Esophagus muscularis mucosa (tissue), 4 donors: ENCODE measurements at regions not wholly inside any gene's neighbourhood (a gene's known extent, or its start where the extent isn't known, plus 50 kb on each side); places are given as distances from the start of the nearest gene placed in this dataset.

Experiments
- DNase-seq: peaks from one replicate; pipeline ENCODE4 v3.0.0-alpha.2; 2017; ENCODE audit errors: extremely low spot score
- H3K27ac ChIP-seq, 4 donors: fragments of 200-600 bp; sonication (generic); replicated peaks in 1 of 4; 1 replicate in 3 of 4; 2 replicates in 1 of 4; pipeline ENCODE4 v1.5.1; 2016 to 2019; ENCODE audit warnings: mild to moderate bottlenecking in 1 of 4
- H3K27me3 ChIP-seq, 4 donors: fragments of 200-600 bp; sonication (generic); one replicate each; pipeline versions ENCODE4 v1.5.1 to v1.6.0; 2016 to 2019
- H3K36me3 ChIP-seq, 4 donors: fragments of 200-600 bp; sonication (generic); one replicate each; pipeline ENCODE4 v1.5.1; 2016 to 2019
- H3K4me1 ChIP-seq, 4 donors: fragments of 200-600 bp; sonication (generic); one replicate each; pipeline ENCODE4 v1.5.1; 2016 to 2019
- H3K4me3 ChIP-seq, 4 donors: fragments of 200-600 bp; sonication (generic); 1 replicate in 2 of 4; 2 replicates in 2 of 4; pipeline ENCODE4 v1.5.1; 2016 to 2019; ENCODE audit warnings: mild to moderate bottlenecking in 4 of 4, moderate library complexity in 1 of 4
- H3K9me3 ChIP-seq, 4 donors: fragments of 200-600 bp; sonication (generic); 1 replicate in 3 of 4; 2 replicates in 1 of 4; pipeline ENCODE4 v1.5.1; 2016 to 2019
- EP300 ChIP-seq: sonication (generic); formaldehyde crosslinking; IDR thresholded peaks from one replicate; pipeline ENCODE4 v1.6.1; 2017; ENCODE audit warnings: antibody characterized with exemption
- POLR2A ChIP-seq: fragments of 450-650 bp; IDR thresholded peaks from one replicate; pipeline ENCODE4 v1.6.1; 2017; ENCODE audit warnings: antibody characterized with exemption, moderate library complexity, mild to moderate bottlenecking, low read depth
- POLR2AphosphoS5 ChIP-seq, 2 donors: sonication (generic); formaldehyde crosslinking; IDR thresholded peaks; one replicate each; pipeline ENCODE4 v1.6.1; 2017; ENCODE audit warnings: antibody characterized with exemption in 2 of 2
- WGBS: methylation state at CpG from one replicate; pipeline ENCODE4 v1.1.5; 2018; 5-methylcytosine and 5-hydroxymethylcytosine counted together
- intact Hi-C: fragments of 100-400 bp; cut with DNase I; formaldehyde crosslinking; loops from one replicate; pipeline ENCODE4 v1.15.1; 2023
- TF ChIP-seq, protein P1 (sequence below), 3 experiments: fragments of 200-600 bp in 2 of 3; fragments of 450-650 bp in 1 of 3; sonication (generic) in 2 of 3; IDR thresholded peaks; one replicate each; pipeline ENCODE4 v1.5.1; 2017 to 2019; ENCODE audit warnings: antibody characterized with exemption in 3 of 3, mild to moderate bottlenecking in 2 of 3, moderate library complexity in 1 of 3

DNA sequence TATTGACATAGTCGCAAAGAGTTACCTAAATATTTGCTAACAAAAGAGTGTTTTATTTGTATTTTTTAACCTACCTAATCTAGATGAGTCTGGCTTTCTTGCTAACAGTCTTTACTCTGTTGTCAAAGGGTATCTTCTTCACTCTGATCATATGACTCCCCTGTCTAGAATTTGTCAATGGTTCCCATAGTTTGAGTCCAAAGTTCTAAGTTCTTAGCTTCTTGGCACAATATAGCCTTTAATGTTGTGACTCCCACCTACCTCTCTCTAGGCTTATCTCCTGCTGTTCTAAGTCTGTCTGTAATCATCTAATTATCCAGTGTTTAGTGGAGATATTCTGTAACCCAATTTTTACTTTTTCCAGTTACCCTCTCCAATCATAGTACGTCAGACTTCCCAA lies 104.3 kb upstream of the PDE3A start:
- Histone ChIP-seq H3K9me3 (no peaks in the 10 kb centered on the region), H3K36me3 (no peaks in the 10 kb centered on the region), H3K27me3 (no peaks in the 10 kb centered on the region), H3K27ac (no peak overlapping the region), H3K4me3 (no peak overlapping the region), H3K4me1 (peaks cover 0 to 26% (median 7%) of the 10 kb centered on the region in 4 donors)
- TF ChIP-seq, protein P1, sequence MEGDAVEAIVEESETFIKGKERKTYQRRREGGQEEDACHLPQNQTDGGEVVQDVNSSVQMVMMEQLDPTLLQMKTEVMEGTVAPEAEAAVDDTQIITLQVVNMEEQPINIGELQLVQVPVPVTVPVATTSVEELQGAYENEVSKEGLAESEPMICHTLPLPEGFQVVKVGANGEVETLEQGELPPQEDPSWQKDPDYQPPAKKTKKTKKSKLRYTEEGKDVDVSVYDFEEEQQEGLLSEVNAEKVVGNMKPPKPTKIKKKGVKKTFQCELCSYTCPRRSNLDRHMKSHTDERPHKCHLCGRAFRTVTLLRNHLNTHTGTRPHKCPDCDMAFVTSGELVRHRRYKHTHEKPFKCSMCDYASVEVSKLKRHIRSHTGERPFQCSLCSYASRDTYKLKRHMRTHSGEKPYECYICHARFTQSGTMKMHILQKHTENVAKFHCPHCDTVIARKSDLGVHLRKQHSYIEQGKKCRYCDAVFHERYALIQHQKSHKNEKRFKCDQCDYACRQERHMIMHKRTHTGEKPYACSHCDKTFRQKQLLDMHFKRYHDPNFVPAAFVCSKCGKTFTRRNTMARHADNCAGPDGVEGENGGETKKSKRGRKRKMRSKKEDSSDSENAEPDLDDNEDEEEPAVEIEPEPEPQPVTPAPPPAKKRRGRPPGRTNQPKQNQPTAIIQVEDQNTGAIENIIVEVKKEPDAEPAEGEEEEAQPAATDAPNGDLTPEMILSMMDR (IDR thresholded peaks at IDR 0.05) = no peak
- no peak for TF ChIP-seq POLR2AphosphoS5 (IDR thresholded peaks at IDR 0.05)
- no peak for TF ChIP-seq POLR2A
- no peak for TF ChIP-seq EP300
- no peak for DNase-seq
- 95% methylated on average over 2 of the region's 2 CpGs for WGBS
- intact Hi-C loops = no loop called here

DNA sequence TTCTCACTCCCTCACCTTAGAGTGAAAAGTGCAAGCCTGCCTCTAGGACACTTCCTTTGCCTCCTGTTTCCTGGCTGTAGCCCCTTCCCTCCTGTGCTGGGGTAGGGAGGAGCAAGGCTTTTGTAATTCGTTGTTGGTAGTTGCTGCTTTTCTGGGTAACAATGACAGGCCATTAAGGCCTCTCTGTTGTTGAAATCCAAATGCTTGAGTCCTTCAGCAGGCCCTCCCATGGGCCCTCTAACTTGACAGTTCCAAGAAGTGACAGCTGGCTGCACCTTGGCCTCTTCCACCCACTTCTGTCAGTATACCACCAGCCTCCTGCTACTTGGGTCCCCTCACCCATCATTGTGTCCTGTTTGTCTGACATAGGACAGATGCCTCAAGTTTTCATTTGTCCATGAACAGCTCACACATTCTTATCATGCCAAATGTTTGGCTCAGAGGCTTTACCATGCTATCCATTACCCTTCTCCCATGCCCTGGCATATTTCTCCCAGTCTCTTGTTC lies 103.7 kb upstream of the PDE3A start:
- Histone ChIP-seq H3K4me1 (peaks cover 2 to 33% (median 13%) of the 10 kb centered on the region in 4 donors), H3K27me3 (no peaks in the 10 kb centered on the region), H3K9me3 (no peaks in the 10 kb centered on the region), H3K36me3 (no peaks in the 10 kb centered on the region), H3K27ac (no peak overlapping the region), H3K4me3 (no peak overlapping the region)
- DNase-seq = no peak
- WGBS = 73% methylated on average over 1 of the region's 1 CpG
- intact Hi-C loops = no loop called here
- TF ChIP-seq POLR2AphosphoS5 (IDR thresholded peaks at IDR 0.05) = no peak
- TF ChIP-seq EP300 = no peak
- TF ChIP-seq, protein P1 (IDR thresholded peaks at IDR 0.05) = no peak
- TF ChIP-seq POLR2A = no peak

DNA sequence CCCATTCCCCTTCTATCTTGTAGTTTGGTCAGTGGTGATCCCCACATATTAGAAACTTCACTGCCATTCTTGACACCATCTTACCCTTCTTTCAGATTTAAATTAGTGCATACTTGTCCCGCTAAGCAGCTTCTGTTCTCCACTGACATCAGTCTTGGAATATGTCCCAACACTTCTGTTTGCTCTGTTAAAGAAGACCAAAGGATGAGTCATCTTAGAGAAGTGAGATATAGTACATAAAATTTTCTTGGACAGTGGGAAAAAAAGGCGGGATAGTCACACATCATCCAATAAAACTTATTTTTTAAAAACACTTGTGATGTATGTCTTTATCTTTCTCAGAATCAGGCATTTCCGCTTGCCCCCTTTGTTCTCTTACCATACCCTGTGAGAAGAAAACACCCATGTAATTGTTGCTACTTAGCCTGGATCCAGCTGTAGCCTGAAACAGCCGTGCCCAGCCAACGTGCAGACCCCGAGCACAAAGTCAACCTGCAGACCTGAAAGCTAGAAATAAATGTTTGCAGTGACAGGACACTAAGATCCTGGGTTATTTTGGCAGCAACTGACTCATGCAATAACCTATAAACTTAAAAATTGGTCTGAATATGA lies 100.1 kb upstream of the PDE3A start:
- WGBS = 86% methylated on average over 6 of the region's 6 CpGs
- Histone ChIP-seq H3K4me1 (peaks cover 12 to 50% (median 42%) of the 10 kb centered on the region in 4 donors), H3K9me3 (no peaks in the 10 kb centered on the region), H3K36me3 (no peaks in the 10 kb centered on the region), H3K27me3 (no peaks in the 10 kb centered on the region), H3K27ac (no peak overlapping the region), H3K4me3 (no peak overlapping the region)
- intact Hi-C loops = no loop called here
- DNase-seq = no peak
- TF ChIP-seq EP300 (no peak), POLR2A (no peak), POLR2AphosphoS5 (IDR thresholded peaks at IDR 0.05) (no peak)
- TF ChIP-seq, protein P1 (IDR thresholded peaks at IDR 0.05) = no peak

DNA sequence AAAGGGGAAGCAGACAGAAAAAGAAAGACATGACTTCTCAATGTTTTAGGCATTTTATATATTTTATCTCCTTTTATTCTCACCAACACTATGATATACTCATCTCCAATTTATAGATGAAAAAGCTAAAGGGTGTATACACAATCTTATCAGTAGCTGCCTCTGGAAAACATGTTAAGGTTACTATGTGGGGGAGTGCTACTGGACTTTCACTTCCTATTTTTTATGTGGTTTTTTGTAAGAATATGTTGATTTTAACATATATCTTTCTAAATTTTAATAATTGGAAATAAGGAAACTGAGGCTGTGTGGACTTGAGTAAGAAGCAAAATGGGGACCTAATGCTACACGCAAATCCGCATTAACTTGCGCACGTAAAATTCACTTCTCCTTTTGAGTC lies 99.6 kb upstream of the PDE3A start:
- Histone ChIP-seq H3K36me3 (no peaks in the 10 kb centered on the region), H3K27me3 (no peaks in the 10 kb centered on the region), H3K27ac (peak overlapping the region in 2 of 4 donors; percentile 76 to 77), H3K4me1 (peaks cover 12 to 56% (median 47%) of the 10 kb centered on the region in 4 donors), H3K9me3 (no peaks in the 10 kb centered on the region), H3K4me3 (no peak overlapping the region)
- 96% methylated on average over 4 of the region's 4 CpGs for WGBS
- TF ChIP-seq EP300 = no peak
- no peak for TF ChIP-seq POLR2A
- TF ChIP-seq, protein P1 (IDR thresholded peaks at IDR 0.05) = no peak
- no peak for TF ChIP-seq POLR2AphosphoS5 (IDR thresholded peaks at IDR 0.05)
- intact Hi-C loops = no loop called here
- DNase-seq = no peak
